MM.1S (cell line): ENCODE measurements at regions not wholly inside any gene's neighbourhood (a gene's known extent, or its start where the extent isn't known, plus 50 kb on each side); places are given as distances from the start of the nearest gene placed in this dataset.

Source experiments
- CTCF ChIP-seq: fragments of 300-600 bp; sonication (generic); IDR thresholded peaks from 2 replicates; pipeline ENCODE4 v1.5.1; 2016; ENCODE audit warnings: antibody characterized with exemption, low read length, mixed read lengths
- EZH2 ChIP-seq: fragments of 300-600 bp; sonication (generic); optimal IDR thresholded peaks from 2 replicates; pipeline ENCODE3; 2017; ENCODE audit warnings: low read depth, mild to moderate bottlenecking, antibody characterized with exemption, low read length, mixed read lengths

GRCh38 chr10:59104186-59104585, 72.3 kb upstream of the PHYHIPL start:
- TF ChIP-seq EZH2 = no peak
- TF ChIP-seq CTCF = no peak
